ENCODE measurements at regions not wholly inside any gene's neighbourhood (a gene's known extent, or its start where the extent isn't known, plus 50 kb on each side); places are given as distances from the start of the nearest gene placed in this dataset.

GRCh38 chr2:38504169-38504568 is 98.6 kb downstream of the HNRNPLL start:
- Mint-ChIP-seq H3K4me1 (peaks cover 27% of the 10 kb centered on the region), H3K27ac (no peak overlapping the region), H3K9me3 (peaks cover 5% of the 10 kb centered on the region), H3K36me3 (peaks cover 9% of the 10 kb centered on the region), H3K4me3 (no peak overlapping the region), H3K27me3 (ENCODE audit: low read depth) (no peaks in the 10 kb centered on the region)
- TF ChIP-seq, protein P1, sequence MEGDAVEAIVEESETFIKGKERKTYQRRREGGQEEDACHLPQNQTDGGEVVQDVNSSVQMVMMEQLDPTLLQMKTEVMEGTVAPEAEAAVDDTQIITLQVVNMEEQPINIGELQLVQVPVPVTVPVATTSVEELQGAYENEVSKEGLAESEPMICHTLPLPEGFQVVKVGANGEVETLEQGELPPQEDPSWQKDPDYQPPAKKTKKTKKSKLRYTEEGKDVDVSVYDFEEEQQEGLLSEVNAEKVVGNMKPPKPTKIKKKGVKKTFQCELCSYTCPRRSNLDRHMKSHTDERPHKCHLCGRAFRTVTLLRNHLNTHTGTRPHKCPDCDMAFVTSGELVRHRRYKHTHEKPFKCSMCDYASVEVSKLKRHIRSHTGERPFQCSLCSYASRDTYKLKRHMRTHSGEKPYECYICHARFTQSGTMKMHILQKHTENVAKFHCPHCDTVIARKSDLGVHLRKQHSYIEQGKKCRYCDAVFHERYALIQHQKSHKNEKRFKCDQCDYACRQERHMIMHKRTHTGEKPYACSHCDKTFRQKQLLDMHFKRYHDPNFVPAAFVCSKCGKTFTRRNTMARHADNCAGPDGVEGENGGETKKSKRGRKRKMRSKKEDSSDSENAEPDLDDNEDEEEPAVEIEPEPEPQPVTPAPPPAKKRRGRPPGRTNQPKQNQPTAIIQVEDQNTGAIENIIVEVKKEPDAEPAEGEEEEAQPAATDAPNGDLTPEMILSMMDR (IDR thresholded peaks at IDR 0.05; ENCODE audit: unreplicated experiment): no peak
- no peak for DNase-seq (ENCODE audit: low spot score in 2 of 2, unreplicated experiment in 2 of 2)

- no peaks in the 10 kb centered on the region for H3K27me3 Mint-ChIP-seq (ENCODE audit: low read depth)
- H3K4me3 Mint-ChIP-seq: no peak overlapping the region
- H3K4me1 Mint-ChIP-seq: peaks cover 24% of the 10 kb centered on the region
- no peak for DNase-seq (ENCODE audit: low spot score in 2 of 2, unreplicated experiment in 2 of 2)
- peaks cover 9% of the 10 kb centered on the region for H3K36me3 Mint-ChIP-seq
- TF ChIP-seq, protein P1 (IDR thresholded peaks at IDR 0.05; ENCODE audit: unreplicated experiment): no peak
- H3K27ac Mint-ChIP-seq: no peak overlapping the region
- H3K9me3 Mint-ChIP-seq: peaks cover 5% of the 10 kb centered on the region
Observed at GRCh38 chr2:38502107-38502506, 100.6 kb downstream of the HNRNPLL start.

GRCh38 chr2:38500283-38500634 is 102.5 kb downstream of the HNRNPLL start:
- Mint-ChIP-seq H3K4me1 (peaks cover 24% of the 10 kb centered on the region), H3K4me3 (no peak overlapping the region)

DNA sequence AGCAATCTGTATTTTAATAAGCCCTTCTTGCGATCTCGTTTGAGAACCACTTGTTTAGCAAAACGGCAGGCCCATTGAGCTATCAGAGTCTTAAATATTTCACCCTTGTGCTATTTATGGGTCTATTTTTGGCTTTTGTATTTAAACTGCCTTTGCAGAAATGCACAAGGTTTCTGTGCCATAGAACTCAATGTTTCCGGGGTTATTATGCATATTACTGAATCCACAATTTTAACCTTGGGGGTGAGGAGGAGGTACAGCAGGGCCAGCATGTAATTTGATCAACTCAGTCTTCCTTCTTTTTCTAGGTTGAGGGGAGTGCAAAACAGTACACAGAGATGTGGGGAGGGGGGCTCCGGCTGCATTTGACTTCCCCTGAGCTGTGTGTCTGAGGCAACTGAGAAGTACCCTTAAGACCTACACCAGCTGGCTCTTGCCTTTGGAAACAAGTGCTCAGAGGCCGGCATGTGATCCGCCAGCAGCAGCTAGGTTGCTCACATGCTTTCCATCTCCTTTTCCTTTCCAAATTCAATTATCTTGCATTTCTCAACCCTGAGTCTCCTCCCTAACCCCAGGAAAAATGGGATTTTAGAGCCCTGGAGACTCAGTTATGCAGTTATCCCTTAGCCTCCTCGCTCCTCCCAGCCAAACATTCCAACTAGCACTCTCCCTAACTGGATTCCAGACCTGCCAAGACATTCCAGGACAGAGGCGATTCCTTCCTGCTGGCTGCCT is 103.0 kb downstream of the HNRNPLL start:
- Mint-ChIP-seq H3K36me3 (peaks cover 9% of the 10 kb centered on the region), H3K9me3 (peaks cover 5% of the 10 kb centered on the region), H3K27ac (peak overlapping the region; percentile 73), H3K27me3 (ENCODE audit: low read depth) (no peaks in the 10 kb centered on the region), H3K4me1 (peaks cover 24% of the 10 kb centered on the region), H3K4me3 (no peak overlapping the region)
- TF ChIP-seq, protein P1 (IDR thresholded peaks at IDR 0.05; ENCODE audit: unreplicated experiment): no peak
- no peak for DNase-seq (ENCODE audit: low spot score in 2 of 2, unreplicated experiment in 2 of 2)

More at GRCh38 chr2:38500283-38500634, 102.5 kb downstream of the HNRNPLL start:
- Mint-ChIP-seq H3K36me3 (peaks cover 9% of the 10 kb centered on the region), H3K27ac (peak overlapping the region; percentile 73), H3K9me3 (peaks cover 5% of the 10 kb centered on the region), H3K27me3 (ENCODE audit: low read depth) (no peaks in the 10 kb centered on the region)
- TF ChIP-seq, protein P1 (IDR thresholded peaks at IDR 0.05; ENCODE audit: unreplicated experiment): no peak
- DNase-seq (ENCODE audit: low spot score in 2 of 2, unreplicated experiment in 2 of 2): no peak

- Mint-ChIP-seq H3K4me3 (no peak overlapping the region), H3K9me3 (peaks cover 8% of the 10 kb centered on the region), H3K36me3 (peaks cover 9% of the 10 kb centered on the region), H3K4me1 (peaks cover 24% of the 10 kb centered on the region), H3K27ac (no peak overlapping the region), H3K27me3 (ENCODE audit: low read depth) (no peaks in the 10 kb centered on the region)
- TF ChIP-seq, protein P1 (IDR thresholded peaks at IDR 0.05; ENCODE audit: unreplicated experiment): no peak
- DNase-seq (ENCODE audit: low spot score in 2 of 2, unreplicated experiment in 2 of 2): no peak
Observed at GRCh38 chr2:38498045-38498481, 104.7 kb downstream of the HNRNPLL start.
